MM.1S (cell line): ENCODE measurements at regions not wholly inside any gene's neighbourhood (a gene's known extent, or its start where the extent isn't known, plus 50 kb on each side); places are given as distances from the start of the nearest gene placed in this dataset.

ENCODE experiments used
- DNase-seq: peaks from one replicate; pipeline ENCODE4 v3.0.0-alpha.2; 2015
- H2AFZ ChIP-seq: fragments of 300-600 bp; sonication (generic); 2 replicates; pipeline ENCODE4 v1.6.0; 2016; ENCODE audit warnings: antibody characterized with exemption, low read length
- H3F3A ChIP-seq: fragments of 300-600 bp; sonication (generic); 2 replicates; pipeline ENCODE4 v1.6.1; 2016; ENCODE audit warnings: mild to moderate bottlenecking, antibody characterized with exemption, low read length, moderate library complexity, mixed read lengths; ENCODE audit not compliant: insufficient read depth
- H3K27ac ChIP-seq: fragments of 300-600 bp; sonication (generic); 2 replicates; pipeline ENCODE4 v1.5.1; 2016; ENCODE audit warnings: mild to moderate bottlenecking, low read length
- H3K27me3 ChIP-seq: fragments of 300-600 bp; sonication (generic); replicated peaks from 2 replicates; pipeline ENCODE4 v1.6.0; 2016; ENCODE audit warnings: low read length; ENCODE audit not compliant: insufficient read depth
- H3K36me3 ChIP-seq: fragments of 300-600 bp; sonication (generic); replicated peaks from 2 replicates; pipeline ENCODE4 v1.6.1; 2016; ENCODE audit warnings: mild to moderate bottlenecking, low read length, mixed read lengths; ENCODE audit not compliant: insufficient read depth
- H3K4me1 ChIP-seq: fragments of 300-600 bp; sonication (generic); 2 replicates; pipeline ENCODE4 v1.6.1; 2016; ENCODE audit warnings: low read length, mixed read lengths
- H3K4me2 ChIP-seq: fragments of 300-600 bp; sonication (generic); 2 replicates; pipeline ENCODE4 v1.6.0; 2016; ENCODE audit warnings: low read depth, low read length
- H3K4me3 ChIP-seq: fragments of 300-600 bp; sonication (generic); 2 replicates; pipeline ENCODE4 v1.5.1; 2016; ENCODE audit warnings: low read length, mixed read lengths
- H3K79me2 ChIP-seq: fragments of 300-600 bp; sonication (generic); 2 replicates; pipeline ENCODE4 v1.6.1; 2016; ENCODE audit warnings: mixed run types, low read length, mixed read lengths
- H3K9ac ChIP-seq: fragments of 300-600 bp; sonication (generic); 2 replicates; pipeline ENCODE4 v1.6.1; 2016; ENCODE audit warnings: low read length, mixed read lengths
- H3K9me2 ChIP-seq: fragments of 300-600 bp; sonication (generic); replicated peaks from 2 replicates; pipeline ENCODE4 v1.6.1; 2016; ENCODE audit warnings: mild to moderate bottlenecking, low read length, mixed read lengths; ENCODE audit not compliant: insufficient read depth
- H3K9me3 ChIP-seq: fragments of 300-600 bp; sonication (generic); replicated peaks from 2 replicates; pipeline ENCODE4 v1.6.1; 2016; ENCODE audit warnings: mild to moderate bottlenecking, low read length, mixed read lengths; ENCODE audit not compliant: insufficient read depth
- H4K20me1 ChIP-seq: fragments of 300-600 bp; sonication (generic); 2 replicates; pipeline ENCODE4 v1.6.1; 2016; ENCODE audit warnings: mild to moderate bottlenecking, low read length, moderate library complexity, mixed read lengths; ENCODE audit not compliant: insufficient read depth
- EZH2 ChIP-seq: fragments of 300-600 bp; sonication (generic); optimal IDR thresholded peaks from 2 replicates; pipeline ENCODE3; 2017; ENCODE audit warnings: low read depth, mild to moderate bottlenecking, antibody characterized with exemption, low read length, mixed read lengths
- EZH2phosphoT487 ChIP-seq: fragments of 300-600 bp; sonication (generic); IDR thresholded peaks from 2 replicates; pipeline ENCODE4 v1.6.1; 2018; ENCODE audit warnings: antibody characterized with exemption, low read length
- TF ChIP-seq, protein P1 (sequence below): fragments of 300-600 bp; sonication (generic); IDR thresholded peaks from 2 replicates; pipeline ENCODE4 v1.5.1; 2016; ENCODE audit warnings: antibody characterized with exemption, low read length, mixed read lengths

DNA sequence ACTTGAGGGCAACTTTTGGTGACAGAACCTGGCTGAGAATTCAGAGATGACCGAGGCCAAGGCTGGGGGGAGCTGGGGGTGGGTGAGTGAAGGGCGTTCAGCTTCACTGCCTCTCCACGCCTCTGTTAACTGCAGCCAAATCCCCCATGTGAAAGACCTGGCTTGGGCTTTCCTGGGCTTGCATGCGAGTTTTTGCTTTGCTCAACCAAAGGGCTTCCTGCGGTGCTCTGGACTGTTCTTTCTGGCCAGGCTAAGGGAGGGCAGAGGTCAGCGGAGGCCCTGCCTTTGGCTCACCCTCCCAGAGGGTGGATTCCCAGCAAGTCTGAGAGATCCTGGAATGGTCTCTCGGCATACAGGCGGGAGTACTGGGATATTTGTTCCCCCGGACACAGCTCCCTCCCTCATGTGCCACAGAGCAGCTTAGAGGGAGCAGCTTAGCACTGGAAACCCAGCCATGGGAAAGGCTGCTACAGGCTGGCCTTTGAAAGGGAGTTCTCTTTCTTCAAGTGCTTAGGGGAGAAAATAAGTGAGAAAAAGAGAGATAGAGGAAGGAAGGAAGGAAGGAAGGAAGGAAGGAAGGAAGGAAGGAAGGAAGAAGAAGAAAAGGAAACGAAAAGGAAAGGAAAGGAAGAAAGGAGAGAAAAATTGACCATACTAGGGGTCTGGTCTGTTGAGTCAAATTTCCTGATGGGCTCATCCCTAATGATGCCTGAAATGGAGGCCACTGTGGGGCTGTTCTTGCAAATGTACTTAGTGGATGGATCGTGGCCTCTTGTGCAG is 158.8 kb downstream of the FGF18 start:
- Histone ChIP-seq H2AFZ (no peak overlapping the region), H3K79me2 (no peaks in the 10 kb centered on the region), H3K9ac (no peak overlapping the region), H3K9me2 (no peaks in the 10 kb centered on the region), H3K4me1 (no peaks in the 10 kb centered on the region), H3K27ac (no peak overlapping the region), H3K36me3 (no peaks in the 10 kb centered on the region), H3K4me2 (no peak overlapping the region), H3F3A (no peaks in the 10 kb centered on the region), H4K20me1 (no peaks in the 10 kb centered on the region), H3K27me3 (no peaks in the 10 kb centered on the region), H3K9me3 (no peaks in the 10 kb centered on the region), H3K4me3 (no peak overlapping the region)
- no peak for DNase-seq
- TF ChIP-seq EZH2, result no peak
- no peak for TF ChIP-seq EZH2phosphoT487

DNA sequence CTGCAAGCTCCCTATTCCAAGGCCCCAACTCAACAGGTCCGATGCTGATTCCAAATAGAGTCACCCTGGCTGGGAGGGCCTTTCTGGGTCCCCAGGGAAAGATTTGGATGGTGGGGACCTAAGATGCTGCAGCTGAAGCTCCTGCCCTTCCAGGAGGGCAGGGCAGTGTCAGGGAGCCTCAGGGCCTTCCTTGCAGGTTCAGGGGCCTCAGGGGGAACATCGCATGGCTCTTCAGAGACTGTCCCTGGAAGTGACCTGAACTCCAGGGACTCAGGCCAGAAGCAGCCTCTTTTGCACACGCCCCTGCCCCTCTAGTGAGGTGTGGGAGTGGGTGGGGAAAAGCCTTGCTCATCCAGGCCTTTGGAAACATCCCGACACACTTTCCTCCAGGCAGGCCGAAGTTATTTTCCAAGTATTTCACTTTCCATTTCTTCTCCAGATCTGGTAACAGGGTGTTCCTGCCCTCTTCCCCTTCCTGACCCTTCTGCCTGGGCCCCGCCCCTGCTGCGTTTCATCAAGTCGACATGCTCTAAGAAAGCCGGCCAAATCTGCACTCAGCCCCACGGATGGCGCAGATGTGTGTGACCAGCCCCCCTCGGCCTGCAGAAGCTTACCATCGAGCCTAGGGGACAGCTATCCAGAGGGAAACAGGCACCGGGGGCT is 159.5 kb downstream of the FGF18 start:
- no peaks in the 10 kb centered on the region for H4K20me1 ChIP-seq
- H3K4me1 ChIP-seq, result no peaks in the 10 kb centered on the region
- no peak overlapping the region for H3K4me3 ChIP-seq
- H3K36me3 ChIP-seq, result no peaks in the 10 kb centered on the region
- no peak overlapping the region for H2AFZ ChIP-seq
- no peak for DNase-seq
- H3K9me3 ChIP-seq, result no peaks in the 10 kb centered on the region
- H3K27ac ChIP-seq, result no peak overlapping the region
- no peaks in the 10 kb centered on the region for H3K9me2 ChIP-seq
- no peaks in the 10 kb centered on the region for H3K27me3 ChIP-seq
- H3K79me2 ChIP-seq, result no peaks in the 10 kb centered on the region
- H3K4me2 ChIP-seq, result no peak overlapping the region
- TF ChIP-seq EZH2phosphoT487 (no peak), EZH2 (no peak)
- TF ChIP-seq, protein P1, sequence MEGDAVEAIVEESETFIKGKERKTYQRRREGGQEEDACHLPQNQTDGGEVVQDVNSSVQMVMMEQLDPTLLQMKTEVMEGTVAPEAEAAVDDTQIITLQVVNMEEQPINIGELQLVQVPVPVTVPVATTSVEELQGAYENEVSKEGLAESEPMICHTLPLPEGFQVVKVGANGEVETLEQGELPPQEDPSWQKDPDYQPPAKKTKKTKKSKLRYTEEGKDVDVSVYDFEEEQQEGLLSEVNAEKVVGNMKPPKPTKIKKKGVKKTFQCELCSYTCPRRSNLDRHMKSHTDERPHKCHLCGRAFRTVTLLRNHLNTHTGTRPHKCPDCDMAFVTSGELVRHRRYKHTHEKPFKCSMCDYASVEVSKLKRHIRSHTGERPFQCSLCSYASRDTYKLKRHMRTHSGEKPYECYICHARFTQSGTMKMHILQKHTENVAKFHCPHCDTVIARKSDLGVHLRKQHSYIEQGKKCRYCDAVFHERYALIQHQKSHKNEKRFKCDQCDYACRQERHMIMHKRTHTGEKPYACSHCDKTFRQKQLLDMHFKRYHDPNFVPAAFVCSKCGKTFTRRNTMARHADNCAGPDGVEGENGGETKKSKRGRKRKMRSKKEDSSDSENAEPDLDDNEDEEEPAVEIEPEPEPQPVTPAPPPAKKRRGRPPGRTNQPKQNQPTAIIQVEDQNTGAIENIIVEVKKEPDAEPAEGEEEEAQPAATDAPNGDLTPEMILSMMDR, result no peak
- H3K9ac ChIP-seq, result no peak overlapping the region
- H3F3A ChIP-seq, result no peaks in the 10 kb centered on the region

DNA sequence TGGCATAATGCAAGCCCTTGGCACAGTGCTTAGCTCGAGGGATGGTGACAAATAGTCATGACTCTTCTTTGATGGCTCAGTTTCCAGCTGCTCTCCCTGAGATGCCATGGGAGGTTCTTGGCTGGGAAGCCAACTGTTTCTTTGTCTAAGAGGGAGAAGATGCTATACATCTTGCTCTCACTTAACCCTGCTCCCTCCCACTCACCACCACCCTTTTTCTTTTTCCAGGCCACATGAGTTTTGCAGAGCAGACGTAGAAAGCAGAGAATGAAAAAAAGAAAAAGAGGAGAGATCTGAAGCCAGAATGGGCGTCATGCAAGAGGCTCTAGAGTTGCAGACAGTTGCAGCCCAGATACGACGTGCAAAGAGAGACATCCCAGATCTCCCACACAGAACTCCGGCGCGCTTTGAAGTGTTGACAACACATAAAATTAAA is 160.5 kb downstream of the FGF18 start:
- no peak for DNase-seq
- H3K27ac ChIP-seq, result no peak overlapping the region
- TF ChIP-seq, protein P1, result no peak
- TF ChIP-seq EZH2, result no peak
- no peak for TF ChIP-seq EZH2phosphoT487
- H3K4me2 ChIP-seq, result no peak overlapping the region
- no peaks in the 10 kb centered on the region for H4K20me1 ChIP-seq
- no peaks in the 10 kb centered on the region for H3K4me1 ChIP-seq
- no peaks in the 10 kb centered on the region for H3K27me3 ChIP-seq
- H3K9me2 ChIP-seq, result no peaks in the 10 kb centered on the region
- H3K79me2 ChIP-seq, result no peaks in the 10 kb centered on the region
- H3K4me3 ChIP-seq, result no peak overlapping the region
- H3K9ac ChIP-seq, result no peak overlapping the region
- H3K9me3 ChIP-seq, result no peaks in the 10 kb centered on the region
- no peak overlapping the region for H2AFZ ChIP-seq
- no peaks in the 10 kb centered on the region for H3K36me3 ChIP-seq
- H3F3A ChIP-seq, result no peaks in the 10 kb centered on the region
